GM12872 (cell line): ENCODE measurements at regions not wholly inside any gene's neighbourhood (a gene's known extent, or its start where the extent isn't known, plus 50 kb on each side); places are given as distances from the start of the nearest gene placed in this dataset.

Source experiments
- CTCF ChIP-seq: IDR thresholded peaks from 3 replicates; pipeline ENCODE4 v1.5.1; 2011; ENCODE audit warnings: low read depth, mild to moderate bottlenecking, low read length, moderate library complexity; ENCODE audit not compliant: insufficient read depth

- no peak for TF ChIP-seq CTCF
Measured at GRCh38 chr15:61411902-61412510, 182.9 kb upstream of the RORA start.

GRCh38 chr15:61410662-61411061 is 181.6 kb upstream of the RORA start:
- no peak for TF ChIP-seq CTCF

GRCh38 chr15:61404567-61404966 is 175.5 kb upstream of the RORA start:
- TF ChIP-seq CTCF: no peak

GRCh38 chr15:61403884-61404283 is 174.8 kb upstream of the RORA start:
- TF ChIP-seq CTCF: no peak

GRCh38 chr15:61401903-61402698 is 173.0 kb upstream of the RORA start:
- TF ChIP-seq CTCF: no peak

GRCh38 chr15:61398310-61398709 is 169.2 kb upstream of the RORA start:
- no peak for TF ChIP-seq CTCF

GRCh38 chr15:61396235-61396919 is 167.3 kb upstream of the RORA start:
- TF ChIP-seq CTCF: no peak
